ENCODE measurements at regions not wholly inside any gene's neighbourhood (a gene's known extent, or its start where the extent isn't known, plus 50 kb on each side); places are given as distances from the start of the nearest gene placed in this dataset.

DNA sequence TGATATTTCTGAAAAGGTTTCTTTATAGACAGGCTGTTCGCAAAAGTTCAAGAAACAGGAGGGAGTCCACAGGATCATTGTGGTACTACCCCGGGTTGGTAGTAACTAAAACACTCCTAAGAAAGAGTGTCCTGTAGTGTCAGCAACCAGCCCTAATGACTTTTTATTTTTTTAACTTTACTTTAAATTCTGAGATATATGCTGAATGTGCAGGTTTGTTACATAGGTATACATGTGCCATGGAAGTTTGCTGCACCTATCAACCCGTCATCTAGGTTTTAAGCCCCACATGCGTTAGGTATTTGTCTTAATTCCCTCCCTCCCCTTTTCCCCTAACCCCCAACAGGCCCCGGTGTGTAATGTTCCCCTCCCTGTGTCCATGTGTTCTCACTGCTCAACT is 1396.9 kb upstream of the ZEB2 start:
- peaks cover 1% of the 10 kb centered on the region for H3K4me1 Mint-ChIP-seq (ENCODE audit: unreplicated experiment)
- no peaks in the 10 kb centered on the region for H3K9me3 Mint-ChIP-seq (ENCODE audit: unreplicated experiment)
- no peak for TF ChIP-seq CTCF (IDR thresholded peaks at IDR 0.05)
- no peaks in the 10 kb centered on the region for H3K36me3 Mint-ChIP-seq (ENCODE audit: unreplicated experiment)
- no peaks in the 10 kb centered on the region for H3K27me3 Mint-ChIP-seq (ENCODE audit: unreplicated experiment)
- DNase-seq (ENCODE audit: extremely low spot score, unreplicated experiment) = no peak
- no peak overlapping the region for H3K4me3 Mint-ChIP-seq (ENCODE audit: unreplicated experiment)
- no peak overlapping the region for H3K27ac Mint-ChIP-seq (ENCODE audit: unreplicated experiment)

- no peaks in the 10 kb centered on the region for H3K9me3 Mint-ChIP-seq (ENCODE audit: unreplicated experiment)
These were observed 1394.8 kb upstream of the ZEB2 start for GRCh38 chr2:145914716-145915115.

GRCh38 chr2:145910416-145910815 is 1390.5 kb upstream of the ZEB2 start:
- DNase-seq (ENCODE audit: extremely low spot score, unreplicated experiment) = no peak
- Mint-ChIP-seq H3K27me3 (ENCODE audit: unreplicated experiment) (no peaks in the 10 kb centered on the region), H3K4me3 (ENCODE audit: unreplicated experiment) (peak overlapping the region; percentile 14), H3K9me3 (ENCODE audit: unreplicated experiment) (no peaks in the 10 kb centered on the region), H3K36me3 (ENCODE audit: unreplicated experiment) (no peaks in the 10 kb centered on the region), H3K27ac (ENCODE audit: unreplicated experiment) (no peak overlapping the region), H3K4me1 (ENCODE audit: unreplicated experiment) (peaks cover 8% of the 10 kb centered on the region)
- TF ChIP-seq CTCF (IDR thresholded peaks at IDR 0.05) = no peak

More at GRCh38 chr2:145914716-145915115, 1394.8 kb upstream of the ZEB2 start:
- TF ChIP-seq CTCF (IDR thresholded peaks at IDR 0.05) = no peak
- Mint-ChIP-seq H3K36me3 (ENCODE audit: unreplicated experiment) (no peaks in the 10 kb centered on the region), H3K27me3 (ENCODE audit: unreplicated experiment) (no peaks in the 10 kb centered on the region), H3K4me3 (ENCODE audit: unreplicated experiment) (no peak overlapping the region), H3K27ac (ENCODE audit: unreplicated experiment) (no peak overlapping the region), H3K4me1 (ENCODE audit: unreplicated experiment) (peaks cover 3% of the 10 kb centered on the region)
- DNase-seq (ENCODE audit: extremely low spot score, unreplicated experiment) = no peak

DNA sequence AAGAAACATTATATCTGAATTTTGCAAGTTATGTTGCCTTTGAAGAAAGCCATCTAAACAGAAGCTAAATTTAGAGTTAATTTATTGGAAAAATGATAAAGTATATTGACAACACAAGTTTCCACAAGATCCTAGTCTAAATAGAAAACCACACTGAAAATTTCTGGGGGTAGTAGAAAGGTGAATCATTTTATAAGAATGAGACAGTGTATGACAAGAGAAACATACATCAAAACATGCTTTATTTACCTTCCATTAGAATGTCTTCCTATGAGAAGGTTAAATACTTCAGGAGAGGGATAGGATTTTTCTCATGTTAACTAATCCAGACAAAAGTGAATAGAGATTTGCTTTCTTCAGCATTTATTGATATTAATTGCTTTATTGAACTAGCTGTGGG is 1389.8 kb upstream of the ZEB2 start:
- no peaks in the 10 kb centered on the region for H3K36me3 Mint-ChIP-seq (ENCODE audit: unreplicated experiment)
- H3K27me3 Mint-ChIP-seq (ENCODE audit: unreplicated experiment) = no peaks in the 10 kb centered on the region
- no peak overlapping the region for H3K27ac Mint-ChIP-seq (ENCODE audit: unreplicated experiment)
- H3K4me1 Mint-ChIP-seq (ENCODE audit: unreplicated experiment) = peaks cover 8% of the 10 kb centered on the region
- H3K4me3 Mint-ChIP-seq (ENCODE audit: unreplicated experiment) = no peak overlapping the region
- no peak for DNase-seq (ENCODE audit: extremely low spot score, unreplicated experiment)
- no peak for TF ChIP-seq CTCF (IDR thresholded peaks at IDR 0.05)
- no peaks in the 10 kb centered on the region for H3K9me3 Mint-ChIP-seq (ENCODE audit: unreplicated experiment)

GRCh38 chr2:145909175-145909755 is 1389.3 kb upstream of the ZEB2 start:
- H3K36me3 Mint-ChIP-seq (ENCODE audit: unreplicated experiment) = no peaks in the 10 kb centered on the region
- DNase-seq (ENCODE audit: extremely low spot score, unreplicated experiment) = no peak
- peaks cover 8% of the 10 kb centered on the region for H3K4me1 Mint-ChIP-seq (ENCODE audit: unreplicated experiment)
- no peak overlapping the region for H3K27ac Mint-ChIP-seq (ENCODE audit: unreplicated experiment)
- H3K4me3 Mint-ChIP-seq (ENCODE audit: unreplicated experiment) = no peak overlapping the region
- H3K9me3 Mint-ChIP-seq (ENCODE audit: unreplicated experiment) = no peaks in the 10 kb centered on the region
- H3K27me3 Mint-ChIP-seq (ENCODE audit: unreplicated experiment) = no peaks in the 10 kb centered on the region
- TF ChIP-seq CTCF (IDR thresholded peaks at IDR 0.05) = no peak

All from osteocyte (in vitro differentiated cells).